ENCODE measurements at regions not wholly inside any gene's neighbourhood (a gene's known extent, or its start where the extent isn't known, plus 50 kb on each side); places are given as distances from the start of the nearest gene placed in this dataset.
"Not testable (repeated sequence)": the region's sequence is repeated elsewhere in the genome, so short reads cannot be mapped to it uniquely, and the experiment has no call there.

DNA sequence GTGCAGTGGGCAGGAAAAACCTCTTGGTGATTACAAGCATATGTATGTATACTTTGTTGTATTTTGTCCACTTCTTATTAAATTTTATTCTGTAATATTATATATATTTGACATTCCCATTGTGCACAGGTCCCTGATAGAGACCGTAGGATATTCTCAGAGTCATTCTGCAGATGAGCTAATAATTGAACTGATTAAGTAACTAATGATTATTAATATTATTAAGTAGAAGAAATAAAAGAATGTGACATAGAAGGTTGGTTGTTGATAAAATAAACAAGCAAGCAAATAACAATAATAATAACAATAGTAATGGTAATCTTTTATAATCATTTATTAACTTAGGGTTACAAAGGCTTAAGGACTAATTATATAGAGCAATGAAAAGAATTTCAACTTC, 780.6 kb upstream of the ZWINT start:
- intact Hi-C loops (cut with DNase I): no loop called here
- DNase-seq: no peak

DNA sequence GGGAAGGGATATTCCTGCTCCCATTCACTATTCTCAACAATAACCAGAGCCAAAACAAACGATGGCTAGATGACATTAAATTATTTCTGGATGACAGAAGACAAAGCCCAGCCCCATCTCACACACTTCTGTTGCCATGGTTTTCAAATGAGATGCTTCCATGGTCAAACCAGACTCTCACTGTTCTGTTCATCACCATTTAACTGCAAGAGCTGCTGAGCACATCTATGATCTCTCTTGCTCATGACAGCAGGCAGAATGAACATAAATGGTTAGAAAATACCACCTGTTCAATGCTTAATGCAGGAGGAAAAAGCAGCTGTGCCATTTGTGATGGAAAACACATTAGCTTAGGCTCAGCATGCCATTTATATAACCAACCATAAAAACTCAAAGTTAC, 758.6 kb upstream of the ZWINT start:
- intact Hi-C loops (cut with DNase I): no loop called here
- DNase-seq: no peak

GRCh38 chr10:57113545-57113944, 752.5 kb upstream of the ZWINT start:
- DNase-seq: no peak
- intact Hi-C loops (cut with DNase I): no loop called here

GRCh38 chr10:57102236-57102635, 741.2 kb upstream of the ZWINT start:
- no peak for DNase-seq
- intact Hi-C loops (cut with DNase I): no loop called here

DNA sequence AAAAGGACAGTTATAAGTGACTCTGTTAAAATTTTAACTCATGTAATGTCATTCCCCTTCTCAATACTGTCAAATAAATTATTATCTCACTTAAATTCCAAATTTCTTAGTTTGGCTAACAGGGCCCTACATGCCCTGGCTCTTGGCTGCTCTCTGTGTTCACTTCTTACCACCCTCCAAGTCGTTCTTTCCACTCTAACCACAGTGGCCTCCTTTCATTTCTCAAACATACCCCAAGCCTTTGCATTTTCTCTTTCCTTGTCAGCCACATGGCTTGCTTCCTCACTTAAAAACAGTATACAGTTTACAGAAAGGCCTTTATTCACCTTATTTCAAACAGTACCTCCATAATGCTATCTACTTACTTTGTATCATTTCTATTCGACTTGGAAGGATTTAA, 737.1 kb upstream of the ZWINT start:
- no peak for DNase-seq
- intact Hi-C loops (cut with DNase I): no loop called here

DNA sequence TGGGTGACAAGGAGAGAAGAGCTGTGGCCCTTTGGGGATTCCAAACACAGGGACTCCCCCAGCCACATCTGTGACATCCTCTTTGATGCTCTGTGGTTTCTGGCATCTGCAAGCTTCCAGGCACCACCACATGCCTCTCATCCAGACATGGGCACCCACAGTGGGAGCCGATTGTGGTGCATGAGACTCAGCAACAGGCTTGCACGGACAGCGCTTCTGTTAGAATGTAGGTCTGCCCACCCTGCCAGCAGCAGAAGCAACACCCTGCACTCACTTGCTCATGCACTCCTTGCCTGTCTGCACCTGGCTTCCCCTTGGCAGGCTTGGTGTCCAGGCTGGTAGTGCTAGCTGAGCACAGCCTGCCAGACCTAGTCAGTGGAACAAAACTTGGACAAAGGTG, 735.0 kb upstream of the ZWINT start:
- intact Hi-C loops (cut with DNase I): no loop called here
- peak in 2 of 10 donors; percentile 32 to 43 for DNase-seq

GRCh38 chr10:57094965-57095364, 733.9 kb upstream of the ZWINT start:
- intact Hi-C loops (cut with DNase I): no loop called here
- DNase-seq: peak in 2 of 10 donors; percentile 66 to 67

GRCh38 chr10:57094083-57094482, 733.0 kb upstream of the ZWINT start:
- DNase-seq: no peak
- intact Hi-C loops (cut with DNase I): no loop called here

DNA sequence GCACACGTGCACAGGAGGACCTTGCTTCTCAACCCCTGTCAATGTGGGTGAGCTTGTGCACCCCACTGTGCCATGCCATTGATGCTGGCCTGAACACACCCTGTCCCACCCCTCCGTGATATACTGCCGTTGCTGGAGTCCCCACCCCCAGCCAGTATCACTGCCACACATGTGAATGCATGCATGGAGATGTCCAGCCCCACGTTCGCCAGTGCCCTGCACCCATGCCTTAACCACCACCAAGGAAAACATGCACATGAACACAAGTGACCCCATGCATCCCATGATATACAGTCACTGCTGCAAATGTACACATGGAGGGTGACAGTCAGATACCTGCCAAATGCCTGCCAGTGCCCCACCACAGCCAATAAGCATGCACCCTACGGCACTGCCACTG, 692.5 kb upstream of the ZWINT start:
- DNase-seq: peak in 2 of 10 donors; percentile 34 to 61
- intact Hi-C loops (cut with DNase I): no loop called here

GRCh38 chr10:57049096-57049495, 688.0 kb upstream of the ZWINT start:
- no peak for DNase-seq
- intact Hi-C loops (cut with DNase I): no loop called here

- DNase-seq: no peak
- intact Hi-C loops (cut with DNase I): no loop called here
These were observed 677.5 kb upstream of the ZWINT start for GRCh38 chr10:57038531-57038930.

GRCh38 chr10:57035310-57035709, 674.3 kb upstream of the ZWINT start:
- intact Hi-C loops (cut with DNase I): no loop called here
- no peak for DNase-seq

DNA sequence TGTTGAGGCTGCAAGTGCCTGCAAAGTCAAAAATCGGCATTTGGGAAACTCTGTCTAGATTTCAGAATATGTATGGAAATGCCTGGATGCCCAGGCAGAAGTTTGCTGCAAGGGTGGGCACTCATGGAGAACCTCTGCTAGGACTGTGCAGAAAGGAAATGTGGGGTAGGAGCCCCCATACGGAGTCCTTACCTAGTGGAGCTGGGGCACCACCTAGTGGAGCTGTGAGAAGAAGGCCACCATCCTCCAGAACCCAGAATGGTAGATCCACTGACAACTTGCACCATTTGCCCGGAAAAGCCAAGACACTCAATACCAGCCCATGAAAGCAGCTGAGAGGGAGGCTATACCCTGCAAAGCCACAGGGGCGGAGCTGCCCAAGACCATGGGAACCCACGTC, 671.2 kb upstream of the ZWINT start:
- intact Hi-C loops (cut with DNase I): not testable (repeated sequence)
- peak in 1 of 10 donors; percentile 33 for DNase-seq

DNA sequence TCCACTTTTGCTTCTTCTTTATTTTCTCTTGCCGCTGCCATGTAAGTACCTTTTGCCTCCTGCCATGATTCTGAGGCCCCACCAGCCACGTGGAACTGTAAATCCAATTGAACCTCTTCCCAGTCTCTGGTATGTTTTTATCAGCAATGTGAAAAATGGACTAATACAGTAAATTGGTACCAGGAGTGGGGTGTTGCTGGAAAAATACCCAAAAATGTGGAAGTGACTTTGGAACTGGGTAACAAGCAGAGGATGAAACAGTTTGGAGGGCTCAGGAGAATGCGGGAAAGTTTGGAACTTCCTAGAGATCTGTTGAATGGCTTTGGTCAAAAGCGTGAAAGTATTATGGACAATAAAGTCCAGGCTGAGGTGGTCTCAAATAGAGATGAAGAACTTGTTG, 670.3 kb upstream of the ZWINT start:
- intact Hi-C loops (cut with DNase I): no loop called here
- no peak for DNase-seq

- no peak for DNase-seq
- intact Hi-C loops (cut with DNase I): no loop called here
These were observed 665.2 kb upstream of the ZWINT start for GRCh38 chr10:57026307-57026706.

GRCh38 chr10:57023626-57024025, 662.6 kb upstream of the ZWINT start:
- no peak for DNase-seq
- intact Hi-C loops (cut with DNase I): no loop called here

GRCh38 chr10:57018452-57018851, 657.4 kb upstream of the ZWINT start:
- no peak for DNase-seq
- intact Hi-C loops (cut with DNase I): no loop called here

- DNase-seq: peak in 1 of 10 donors; percentile 30
- intact Hi-C loops (cut with DNase I): no loop called here
These were observed 656.4 kb upstream of the ZWINT start for GRCh38 chr10:57017356-57018037.

DNA sequence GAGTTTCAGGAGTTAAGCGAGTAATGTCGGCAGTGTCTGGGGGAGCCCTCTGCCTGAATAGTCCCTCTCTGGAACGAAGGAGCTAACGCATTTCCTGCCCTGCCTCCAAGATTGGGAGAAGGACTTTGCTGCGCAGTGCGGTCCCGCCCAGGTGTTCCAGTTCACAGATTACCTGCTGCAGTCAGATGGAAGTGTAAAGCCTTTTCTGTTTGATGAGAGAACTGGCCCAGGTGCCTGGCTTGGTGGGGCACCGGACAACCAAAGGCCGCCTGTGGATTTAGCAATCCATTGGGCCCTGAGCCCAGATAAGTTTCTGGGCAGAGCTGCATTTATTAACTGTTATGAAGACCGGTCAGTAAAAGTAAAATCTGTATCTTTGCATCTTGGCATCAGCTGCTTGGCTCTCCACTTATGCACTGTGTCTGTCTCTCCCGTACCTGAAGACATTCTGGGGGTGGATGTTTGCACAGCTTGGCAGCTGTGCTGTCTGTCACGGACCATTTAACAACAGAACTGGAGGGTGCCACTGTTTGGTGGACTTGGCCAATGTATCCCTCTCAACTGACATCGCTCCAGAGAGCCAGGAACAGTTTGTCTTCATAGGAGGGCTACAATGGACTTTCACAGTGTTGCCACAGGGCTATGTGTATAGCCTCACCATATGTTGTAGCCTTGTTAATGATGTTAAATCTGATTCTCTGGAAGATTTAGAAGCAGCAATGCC, 654.7 kb upstream of the ZWINT start:
- DNase-seq: peak in 3 of 10 donors; percentile 55 to 77 (median 60)
- intact Hi-C loops (cut with DNase I): no loop called here

DNA sequence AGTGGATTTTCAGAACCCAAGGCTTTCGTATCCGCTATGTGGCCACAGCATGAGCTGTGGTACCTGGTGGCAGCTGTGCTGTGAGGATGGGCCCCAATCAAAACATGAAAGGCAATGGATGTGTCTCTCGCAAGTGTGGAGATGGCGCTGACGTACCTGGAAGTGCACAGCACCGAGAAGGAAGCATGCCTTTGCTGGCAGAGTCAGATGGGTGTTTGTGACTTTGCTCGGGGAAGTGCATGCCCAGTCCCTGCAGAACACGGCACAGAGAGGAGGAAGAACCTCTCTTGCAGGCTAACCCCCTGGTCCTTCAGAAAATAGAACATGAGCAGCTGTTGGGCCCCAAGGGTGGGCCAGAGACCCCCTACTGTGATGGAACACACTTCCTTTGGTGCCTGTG, 654.1 kb upstream of the ZWINT start:
- intact Hi-C loops (cut with DNase I): no loop called here
- DNase-seq: no peak

GRCh38 chr10:57014758-57015157, 653.7 kb upstream of the ZWINT start:
- intact Hi-C loops (cut with DNase I): no loop called here
- no peak for DNase-seq

DNA sequence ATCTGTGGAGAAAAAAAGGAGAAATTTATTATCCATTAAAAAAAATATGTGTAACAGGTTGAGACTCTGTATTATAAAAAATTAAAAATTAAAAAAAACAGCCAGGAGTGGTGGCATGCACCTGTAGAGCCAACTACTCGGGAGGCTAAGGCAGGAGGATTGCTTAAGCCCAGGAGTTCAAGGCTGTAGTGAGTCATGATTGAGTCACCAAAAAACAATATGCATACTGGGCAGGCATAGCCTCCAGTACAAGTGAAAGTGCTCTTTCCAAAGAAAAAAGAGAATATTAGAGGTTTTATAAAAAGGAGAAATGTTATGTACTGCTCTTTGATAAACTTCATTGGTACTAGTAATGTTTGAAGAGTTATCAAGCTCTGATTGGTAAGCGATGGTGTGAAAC, 647.1 kb upstream of the ZWINT start:
- intact Hi-C loops (cut with DNase I): no loop called here
- DNase-seq: no peak
